HG02642 (cell line): ENCODE measurements at regions not wholly inside any gene's neighbourhood (a gene's known extent, or its start where the extent isn't known, plus 50 kb on each side); places are given as distances from the start of the nearest gene placed in this dataset.

Source experiments
- ATAC-seq: cut with Tn5 transposase; IDR thresholded peaks from one replicate; pipeline ENCODE4 v1.9.1; 2021; ENCODE audit warnings: mild to moderate bottlenecking; ENCODE audit not compliant: unreplicated experiment, poor library complexity

DNA sequence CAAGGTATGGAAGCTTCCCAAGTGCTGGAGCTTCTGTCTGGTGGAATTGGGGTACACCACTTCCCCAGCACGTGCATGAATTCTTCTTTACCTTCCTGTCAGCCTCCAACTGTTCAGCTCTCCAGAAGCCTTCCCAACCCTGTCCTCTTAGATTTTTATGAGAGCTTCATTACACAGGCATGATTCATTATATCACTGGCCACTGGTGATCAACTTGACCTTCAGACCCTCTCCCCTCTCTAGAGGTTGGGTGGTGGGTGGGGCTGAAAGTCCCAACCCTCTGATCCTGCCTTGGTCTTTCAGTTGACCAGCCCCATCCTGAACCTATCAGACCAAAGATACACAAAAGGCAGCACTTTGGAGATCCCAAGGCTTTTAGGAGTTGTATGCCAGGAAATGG, 795.7 kb upstream of the SOX9 start:
- no peak for ATAC-seq

GRCh38 chr17:71325886-71326285, 794.9 kb upstream of the SOX9 start:
- ATAC-seq, result no peak

DNA sequence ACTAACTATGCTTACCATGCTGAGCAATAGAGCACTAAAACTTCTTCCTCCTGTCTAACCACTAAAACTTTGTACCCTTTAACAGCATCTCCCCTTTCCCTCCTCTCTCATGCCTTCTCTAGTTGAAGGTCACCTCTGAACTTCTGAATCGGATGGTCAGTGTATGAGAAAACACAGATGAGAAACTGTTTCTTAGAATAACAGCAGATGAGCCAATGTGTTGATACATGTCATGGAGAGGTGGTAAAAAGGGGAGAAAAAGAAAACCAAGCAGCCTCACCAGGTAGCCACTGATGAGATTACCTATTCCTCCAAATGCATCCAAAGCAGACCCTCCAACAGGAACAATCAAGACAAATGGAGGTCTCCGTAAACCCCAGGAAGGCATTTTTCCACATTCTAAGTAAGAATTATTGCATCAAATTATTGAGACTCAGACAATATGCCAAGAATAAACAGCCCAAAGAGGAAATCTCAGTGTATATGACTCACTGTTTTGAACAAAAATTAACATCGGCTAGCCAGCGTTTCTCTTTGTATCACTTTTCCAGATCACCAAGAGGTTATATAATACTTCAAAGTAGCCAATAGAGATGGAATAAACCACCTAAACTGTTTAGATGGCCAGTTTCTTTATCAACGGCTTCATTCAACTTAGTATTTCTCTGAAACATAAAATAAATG, 793.3 kb upstream of the SOX9 start:
- no peak for ATAC-seq

DNA sequence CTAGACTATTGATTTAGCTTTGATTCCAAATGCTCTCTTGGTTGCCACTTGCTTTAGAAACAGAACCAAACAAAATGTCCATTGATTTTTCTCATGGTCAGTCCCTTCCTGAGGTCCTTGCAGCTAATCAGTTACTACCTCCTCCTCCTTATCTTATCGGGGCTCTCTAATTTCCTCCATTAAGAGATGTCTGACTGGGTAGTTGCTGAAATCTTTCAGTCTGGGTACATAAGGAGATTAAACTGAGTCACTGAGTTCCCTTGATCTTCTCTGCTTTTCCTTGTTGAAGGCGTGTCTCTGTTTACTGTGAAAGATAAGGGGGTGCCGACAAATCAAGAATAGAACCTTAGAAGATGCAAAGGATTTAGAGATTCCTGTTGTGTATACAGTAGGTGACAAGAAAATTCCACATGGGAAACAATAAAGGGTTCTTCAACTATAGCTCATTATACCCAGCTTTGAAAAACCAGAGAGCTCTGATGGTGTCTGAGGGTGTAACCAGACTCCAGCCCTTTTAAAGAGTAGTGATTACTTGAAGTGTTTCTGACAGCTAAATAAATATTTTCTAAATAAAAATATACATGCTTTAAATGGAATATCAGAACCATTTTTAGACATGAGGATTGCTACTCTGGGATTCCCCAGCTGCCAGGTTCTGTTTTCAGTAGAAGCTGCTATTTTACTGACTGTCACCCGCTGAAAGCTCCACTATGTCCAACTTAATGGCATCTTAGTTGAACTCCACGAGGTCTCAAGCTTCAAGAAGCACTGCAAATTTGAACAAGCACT, 791.3 kb upstream of the SOX9 start:
- ATAC-seq, result no peak

- ATAC-seq, result no peak
Observed at GRCh38 chr17:71330099-71330375, 790.8 kb upstream of the SOX9 start.

DNA sequence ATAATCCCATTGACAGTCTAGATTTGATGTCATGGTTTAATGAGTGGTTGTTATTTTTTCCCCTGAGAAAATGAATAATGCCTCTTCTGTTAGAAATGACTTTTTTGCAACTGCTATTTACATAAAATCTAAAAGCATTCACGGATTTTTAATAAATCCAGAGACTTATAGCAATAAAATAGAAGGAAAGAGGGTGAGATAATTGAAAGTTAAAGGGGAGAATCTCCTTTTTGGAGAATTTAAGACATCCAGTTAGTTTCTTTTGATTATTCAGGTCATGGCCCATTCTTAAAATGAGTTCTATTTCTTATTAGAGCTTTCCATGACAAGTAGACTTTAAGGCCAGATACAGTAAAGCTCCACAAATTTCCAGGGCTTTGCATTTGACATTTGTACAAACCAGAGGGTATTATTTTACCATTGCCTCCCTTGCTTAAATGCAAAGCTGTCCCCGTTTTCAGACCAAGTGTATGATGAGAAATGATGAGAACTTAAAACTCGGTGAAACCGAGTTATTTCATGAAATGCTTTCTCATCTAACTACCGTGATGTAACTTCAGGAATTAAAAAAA, 789.0 kb upstream of the SOX9 start:
- ATAC-seq, result no peak

GRCh38 chr17:71334048-71334751, 786.6 kb upstream of the SOX9 start:
- ATAC-seq, result no peak

GRCh38 chr17:71335212-71335611, 785.6 kb upstream of the SOX9 start:
- no peak for ATAC-seq

- no peak for ATAC-seq
Observed at GRCh38 chr17:71337938-71338337, 782.9 kb upstream of the SOX9 start.

DNA sequence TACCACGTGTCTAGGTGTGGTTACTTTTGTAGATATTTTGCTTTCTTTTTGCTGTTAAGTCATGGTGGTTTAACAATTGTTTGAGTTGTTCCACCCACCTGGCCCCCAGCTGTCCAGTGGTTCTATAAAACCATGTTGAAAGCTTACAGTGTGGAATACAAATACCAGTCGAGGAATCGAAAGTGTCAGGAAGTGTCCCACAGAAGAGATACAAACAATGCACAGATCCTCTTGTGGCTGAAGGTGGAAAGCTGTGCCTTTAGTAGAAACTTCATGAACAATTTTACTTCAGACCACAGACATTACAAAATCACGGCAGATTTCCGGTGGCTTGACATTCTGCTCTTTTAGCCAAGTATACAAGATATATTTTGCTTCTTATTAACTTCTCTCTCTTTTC, 782.4 kb upstream of the SOX9 start:
- no peak for ATAC-seq

- ATAC-seq, result no peak
Observed at GRCh38 chr17:71339206-71339605, 781.6 kb upstream of the SOX9 start.

- no peak for ATAC-seq
Observed at GRCh38 chr17:71342737-71343136, 778.1 kb upstream of the SOX9 start.

- ATAC-seq, result no peak
Observed at GRCh38 chr17:71349908-71350600, 770.8 kb upstream of the SOX9 start.

- no peak for ATAC-seq
Observed at GRCh38 chr17:71360301-71360700, 760.5 kb upstream of the SOX9 start.

GRCh38 chr17:71361656-71362450, 759.0 kb upstream of the SOX9 start:
- no peak for ATAC-seq

- no peak for ATAC-seq
Observed at GRCh38 chr17:71363661-71364060, 757.2 kb upstream of the SOX9 start.

DNA sequence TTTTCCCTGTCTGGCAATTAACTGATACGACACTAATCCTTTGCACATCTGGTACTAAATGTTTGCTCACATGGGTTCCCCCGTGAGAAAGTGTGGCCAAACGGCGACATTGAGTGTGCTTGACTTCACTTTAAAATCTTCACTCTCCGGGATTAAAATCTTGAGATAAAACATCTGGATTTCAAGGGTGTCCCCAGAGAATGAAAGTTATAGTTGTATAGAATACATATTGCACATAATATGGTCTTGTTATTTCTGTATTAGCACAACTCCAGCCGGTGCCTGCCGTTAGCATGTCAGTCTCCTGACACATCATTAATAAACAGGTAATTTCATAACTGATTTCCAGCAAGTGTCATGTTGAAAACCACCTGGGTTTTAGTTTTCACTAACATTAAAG, 749.0 kb upstream of the SOX9 start:
- ATAC-seq, result no peak

DNA sequence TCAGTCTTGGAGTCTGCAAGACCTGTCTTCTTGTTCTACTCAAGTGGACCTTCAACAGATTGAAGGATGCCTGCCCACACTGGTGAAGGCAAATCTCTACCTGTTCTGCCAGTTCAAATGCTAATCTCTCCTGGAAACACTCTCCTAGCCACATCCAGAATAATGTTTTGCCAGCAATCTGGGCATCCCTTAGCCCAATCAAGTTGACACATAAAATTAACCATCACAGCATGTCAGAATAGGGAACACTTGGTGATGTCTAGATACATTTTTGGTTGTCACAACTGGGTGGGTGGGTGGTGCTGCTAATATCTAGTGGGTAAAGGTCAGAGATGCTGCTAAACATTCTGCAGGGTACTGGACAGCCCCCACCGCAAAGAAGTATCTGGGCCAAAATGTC, 744.9 kb upstream of the SOX9 start:
- no peak for ATAC-seq

DNA sequence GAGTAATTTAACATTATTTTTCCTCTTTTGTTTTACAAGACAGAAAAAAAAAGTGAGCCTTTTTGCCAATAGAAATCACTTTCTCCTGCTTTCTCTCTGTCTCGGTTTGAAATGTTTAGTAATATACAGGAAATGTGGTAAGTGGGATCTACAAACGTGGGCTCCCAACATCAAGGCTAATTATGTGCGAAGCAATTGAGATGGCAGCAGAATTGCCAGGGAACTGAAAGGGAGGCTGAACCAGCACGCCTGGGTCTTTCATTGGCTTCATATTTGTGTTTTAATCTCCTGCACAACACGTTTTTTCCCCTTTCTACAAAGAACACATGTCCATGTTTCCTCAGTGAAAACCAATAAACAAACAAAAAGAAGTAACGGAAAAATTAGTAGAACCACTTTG, 743.9 kb upstream of the SOX9 start:
- ATAC-seq, result no peak

GRCh38 chr17:71378036-71378435, 742.8 kb upstream of the SOX9 start:
- ATAC-seq, result no peak
